ENCODE measurements at regions not wholly inside any gene's neighbourhood (a gene's known extent, or its start where the extent isn't known, plus 50 kb on each side); places are given as distances from the start of the nearest gene placed in this dataset.
"Not testable (repeated sequence)": the region's sequence is repeated elsewhere in the genome, so short reads cannot be mapped to it uniquely, and the experiment has no call there.

- no peak for DNase-seq (ENCODE audit: low read depth, low spot score)
These were observed 538.7 kb upstream of the POU3F2 start for GRCh38 chr6:98295515-98296175.

- no peak for DNase-seq (ENCODE audit: low read depth, low spot score)
These were observed 525.8 kb upstream of the POU3F2 start for GRCh38 chr6:98308564-98308963.

- no peak for DNase-seq (ENCODE audit: low read depth, low spot score)
These were observed 523.9 kb upstream of the POU3F2 start for GRCh38 chr6:98310443-98310842.

GRCh38 chr6:98323605-98324004 is 510.8 kb upstream of the POU3F2 start:
- no peak for DNase-seq (ENCODE audit: low read depth, low spot score)

- no peak for DNase-seq (ENCODE audit: low read depth, low spot score)
These were observed 509.9 kb upstream of the POU3F2 start for GRCh38 chr6:98324446-98324845.

GRCh38 chr6:98325366-98325765 is 509.0 kb upstream of the POU3F2 start:
- DNase-seq (ENCODE audit: low read depth, low spot score), result no peak

GRCh38 chr6:98333273-98333672 is 501.1 kb upstream of the POU3F2 start:
- DNase-seq (ENCODE audit: low read depth, low spot score), result no peak

- no peak for DNase-seq (ENCODE audit: low read depth, low spot score)
These were observed 498.8 kb upstream of the POU3F2 start for GRCh38 chr6:98335594-98335993.

- no peak for DNase-seq (ENCODE audit: low read depth, low spot score)
These were observed 494.9 kb upstream of the POU3F2 start for GRCh38 chr6:98339506-98339905.

- DNase-seq (ENCODE audit: low read depth, low spot score), result no peak
These were observed 491.4 kb upstream of the POU3F2 start for GRCh38 chr6:98343004-98343403.

GRCh38 chr6:98343797-98344196 is 490.6 kb upstream of the POU3F2 start:
- DNase-seq (ENCODE audit: low read depth, low spot score), result no peak

GRCh38 chr6:98352348-98352747 is 482.0 kb upstream of the POU3F2 start:
- no peak for DNase-seq (ENCODE audit: low read depth, low spot score)

GRCh38 chr6:98358173-98358572 is 476.2 kb upstream of the POU3F2 start:
- no peak for DNase-seq (ENCODE audit: low read depth, low spot score)

- DNase-seq (ENCODE audit: low read depth, low spot score), result no peak
These were observed 468.0 kb upstream of the POU3F2 start for GRCh38 chr6:98366371-98366770.

GRCh38 chr6:98380589-98380988 is 453.8 kb upstream of the POU3F2 start:
- no peak for DNase-seq (ENCODE audit: low read depth, low spot score)

- DNase-seq (ENCODE audit: low read depth, low spot score), result no peak
These were observed 452.1 kb upstream of the POU3F2 start for GRCh38 chr6:98382246-98382645.

- DNase-seq (ENCODE audit: low read depth, low spot score), result no peak
These were observed 450.0 kb upstream of the POU3F2 start for GRCh38 chr6:98384334-98384733.

- no peak for DNase-seq (ENCODE audit: low read depth, low spot score)
These were observed 449.6 kb upstream of the POU3F2 start for GRCh38 chr6:98384801-98385200.

GRCh38 chr6:98395610-98396166 is 438.7 kb upstream of the POU3F2 start:
- no peak for DNase-seq (ENCODE audit: low read depth, low spot score)

- DNase-seq (ENCODE audit: low read depth, low spot score), result no peak
These were observed 418.3 kb upstream of the POU3F2 start for GRCh38 chr6:98416027-98416426.

- DNase-seq (ENCODE audit: low read depth, low spot score), result not testable (repeated sequence)
These were observed 417.7 kb upstream of the POU3F2 start for GRCh38 chr6:98416497-98417158.

- DNase-seq (ENCODE audit: low read depth, low spot score), result no peak
These were observed 400.9 kb upstream of the POU3F2 start for GRCh38 chr6:98433325-98434056.

GRCh38 chr6:98443633-98444032 is 390.7 kb upstream of the POU3F2 start:
- DNase-seq (ENCODE audit: low read depth, low spot score), result no peak
